ENCODE measurements at regions not wholly inside any gene's neighbourhood (a gene's known extent, or its start where the extent isn't known, plus 50 kb on each side); places are given as distances from the start of the nearest gene placed in this dataset.

- TF ChIP-seq CTCF (IDR thresholded peaks at IDR 0.05), result no peak
- TF ChIP-seq POLR2A (IDR thresholded peaks at IDR 0.05), result no peak
Measured at GRCh38 chr11:19652623-19653375, 59.8 kb upstream of the NAV2 start.
